ENCODE measurements at regions not wholly inside any gene's neighbourhood (a gene's known extent, or its start where the extent isn't known, plus 50 kb on each side); places are given as distances from the start of the nearest gene placed in this dataset.
"Not testable (repeated sequence)": the region's sequence is repeated elsewhere in the genome, so short reads cannot be mapped to it uniquely, and the experiment has no call there.

GRCh38 chr6:56729719-56730118, 87.0 kb upstream of the DST start:
- Histone ChIP-seq H3K56ac (ENCODE audit: insufficient read length, low read depth, low read length) (no peak overlapping the region), H3T11ph (ENCODE audit: low read length) (no peak overlapping the region), H3K18ac (ENCODE audit: insufficient read length, low read depth, low read length) (no peak overlapping the region), H2AK5ac (ENCODE audit: insufficient read length, low read length) (no peak overlapping the region), H4K20me1 (ENCODE audit: control insufficient read depth, insufficient read depth, insufficient read length) (no peaks in the 10 kb centered on the region), H3K23me2 (ENCODE audit: insufficient read length, low read depth, low read length, poor library complexity, severe bottlenecking) (no peaks in the 10 kb centered on the region), H3K9ac (ENCODE audit: extremely low read depth, insufficient read length, low read length) (no peak overlapping the region), H2AFZ (ENCODE audit: low read length) (no peak overlapping the region), H3K9me3 (ENCODE audit: control insufficient read depth, low read depth, low read length) (no peaks in the 10 kb centered on the region), H3K4me2 (ENCODE audit: insufficient read depth, insufficient read length, low read length) (no peak overlapping the region), H3K23ac (ENCODE audit: insufficient read length, low read depth, low read length) (no peak overlapping the region), H3K79me2 (ENCODE audit: insufficient read depth, low read length) (no peaks in the 10 kb centered on the region; the same call in 1 of the 2 replicates), H3K79me1 (ENCODE audit: insufficient read depth, low read depth, low read length, poor library complexity, severe bottlenecking) (no peaks in the 10 kb centered on the region), H4K8ac (replicated peaks; ENCODE audit: insufficient read length, low read depth, low read length) (no peak overlapping the region), H2BK15ac (ENCODE audit: low read depth, low read length) (no peak overlapping the region), H2BK20ac (ENCODE audit: low read depth, low read length, poor library complexity, severe bottlenecking) (no peak overlapping the region), H3K14ac (ENCODE audit: insufficient read depth, low read length) (no peak overlapping the region), H2BK5ac (ENCODE audit: insufficient read length, low read length) (no peak overlapping the region), H4K5ac (ENCODE audit: insufficient read length, low read depth, low read length) (no peak overlapping the region), H2BK12ac (ENCODE audit: insufficient read length, low read depth, low read length) (no peak overlapping the region), H3K4ac (ENCODE audit: low read depth, low read length) (no peak overlapping the region), H2BK120ac (ENCODE audit: low read depth, low read length, poor library complexity, severe bottlenecking) (no peak overlapping the region), H3K27ac (ENCODE audit: insufficient read length, low read depth, low read length) (no peak overlapping the region), H4K91ac (ENCODE audit: insufficient read length, low read depth, low read length) (no peak overlapping the region), H3K27me3 (ENCODE audit: insufficient read depth, low read length) (no peaks in the 10 kb centered on the region), H3K4me1 (ENCODE audit: insufficient read depth, low read length) (peaks cover 12% of the 10 kb centered on the region)
- no peak overlapping the region for H3K27ac Mint-ChIP-seq
- no peak overlapping the region for H3K4me3 Mint-ChIP-seq
- TF ChIP-seq CTCF (conservative IDR thresholded peaks at IDR 0.05), result no peak
- peaks cover 38 to 47% of the 10 kb centered on the region in 2 experiments for H3K4me1 Mint-ChIP-seq
- no peaks in the 10 kb centered on the region for H3K36me3 Mint-ChIP-seq (ENCODE audit: insufficient read depth in 1 of 3, low read depth in 3 of 3)
- no peaks in the 10 kb centered on the region for H3K27me3 Mint-ChIP-seq (ENCODE audit: low read depth)
- no peaks in the 10 kb centered on the region for H3K9me3 Mint-ChIP-seq
- WGBS (ENCODE audit: extremely low coverage, insufficient read length, low lambda C conversion rate), result no CpG with 5 or more reads among the region's 3 CpGs
- no peak for DNase-seq

- no CpG with 5 or more reads among the region's 10 CpGs for WGBS (ENCODE audit: extremely low coverage, insufficient read length, low lambda C conversion rate)
- not testable (repeated sequence) for H3K27me3 Mint-ChIP-seq (ENCODE audit: low read depth); H3K23me2 ChIP-seq (ENCODE audit: insufficient read length, low read depth, low read length, poor library complexity, severe bottlenecking); H4K8ac ChIP-seq (replicated peaks; ENCODE audit: insufficient read length, low read depth, low read length); H2AFZ ChIP-seq (ENCODE audit: low read length); DNase-seq; H3K36me3 Mint-ChIP-seq (ENCODE audit: insufficient read depth in 1 of 3, low read depth in 3 of 3); H3K23ac ChIP-seq (ENCODE audit: insufficient read length, low read depth, low read length); H2BK20ac ChIP-seq (ENCODE audit: low read depth, low read length, poor library complexity, severe bottlenecking); H3K4me2 ChIP-seq (ENCODE audit: insufficient read depth, insufficient read length, low read length); H2BK5ac ChIP-seq (ENCODE audit: insufficient read length, low read length); H3K27me3 ChIP-seq (ENCODE audit: insufficient read depth, low read length); H2BK12ac ChIP-seq (ENCODE audit: insufficient read length, low read depth, low read length); H3K4me3 Mint-ChIP-seq; H4K20me1 ChIP-seq (ENCODE audit: control insufficient read depth, insufficient read depth, insufficient read length); H4K91ac ChIP-seq (ENCODE audit: insufficient read length, low read depth, low read length); H3K27ac ChIP-seq (ENCODE audit: insufficient read length, low read depth, low read length); H3K9me3 Mint-ChIP-seq; H3K18ac ChIP-seq (ENCODE audit: insufficient read length, low read depth, low read length); H2AK5ac ChIP-seq (ENCODE audit: insufficient read length, low read length); H3K9me3 ChIP-seq (ENCODE audit: control insufficient read depth, low read depth, low read length); H3K56ac ChIP-seq (ENCODE audit: insufficient read length, low read depth, low read length); H3K79me2 ChIP-seq (ENCODE audit: insufficient read depth, low read length); H3K14ac ChIP-seq (ENCODE audit: insufficient read depth, low read length); H3T11ph ChIP-seq (ENCODE audit: low read length); H4K5ac ChIP-seq (ENCODE audit: insufficient read length, low read depth, low read length); H3K4ac ChIP-seq (ENCODE audit: low read depth, low read length); H2BK120ac ChIP-seq (ENCODE audit: low read depth, low read length, poor library complexity, severe bottlenecking); H3K79me1 ChIP-seq (ENCODE audit: insufficient read depth, low read depth, low read length, poor library complexity, severe bottlenecking); H2BK15ac ChIP-seq (ENCODE audit: low read depth, low read length); H3K9ac ChIP-seq (ENCODE audit: extremely low read depth, insufficient read length, low read length)
- peaks cover 43 to 51% of the 10 kb centered on the region in 2 experiments for H3K4me1 Mint-ChIP-seq
- H3K4me1 ChIP-seq (ENCODE audit: insufficient read depth, low read length), result peaks cover 12% of the 10 kb centered on the region
- H3K27ac Mint-ChIP-seq, result peak overlapping the region in 1 of 3 experiments; percentile 18; a peak in 2 of 7 replicates
These were observed 86.5 kb upstream of the DST start for GRCh38 chr6:56729166-56729565.
